H9 (cell line): ENCODE measurements at regions not wholly inside any gene's neighbourhood (a gene's known extent, or its start where the extent isn't known, plus 50 kb on each side); places are given as distances from the start of the nearest gene placed in this dataset.
A peak's percentile ranks its signal among the peaks of the same experiment; 100 is the strongest.

Experiments
- DNase-seq: peaks from one replicate; pipeline ENCODE4 v3.0.0-alpha.2; 2017
- H2AFZ ChIP-seq: one replicate; pipeline ENCODE4 v1.6.1; 2013; ENCODE audit warnings: mild to moderate bottlenecking, low read length, control low read depth, moderate library complexity
- H2AK5ac ChIP-seq: 2 replicates; pipeline ENCODE4 v1.6.1; 2013; ENCODE audit warnings: low read length, control low read depth, mixed read lengths; ENCODE audit not compliant: insufficient read length
- H2BK120ac ChIP-seq: one replicate; pipeline ENCODE4 v1.6.1; 2013; ENCODE audit warnings: low read depth, mild to moderate bottlenecking, low read length, control low read depth, inconsistent platforms; ENCODE audit not compliant: poor library complexity, severe bottlenecking
- H2BK12ac ChIP-seq: 2 replicates; pipeline ENCODE4 v1.6.1; 2013; ENCODE audit warnings: low read length, control low read depth, mixed read lengths, low read depth; ENCODE audit not compliant: insufficient read length
- H2BK15ac ChIP-seq: 2 replicates; pipeline ENCODE4 v1.6.1; 2013; ENCODE audit warnings: low read depth, low read length, control low read depth
- H2BK20ac ChIP-seq: one replicate; pipeline ENCODE4 v1.6.1; 2013; ENCODE audit warnings: low read depth, mild to moderate bottlenecking, low read length, control low read depth, inconsistent platforms; ENCODE audit not compliant: poor library complexity, severe bottlenecking
- H2BK5ac ChIP-seq: 2 replicates; pipeline ENCODE4 v1.6.1; 2013; ENCODE audit warnings: low read length, control low read depth, mixed read lengths; ENCODE audit not compliant: insufficient read length
- H3K14ac ChIP-seq: 2 replicates; pipeline ENCODE4 v1.6.1; 2013; ENCODE audit warnings: low read length, control low read depth; ENCODE audit not compliant: insufficient read depth
- H3K18ac ChIP-seq: 2 replicates; pipeline ENCODE4 v1.6.1; 2013; ENCODE audit warnings: low read depth, mild to moderate bottlenecking, mixed read lengths, low read length, control low read depth; ENCODE audit not compliant: insufficient read length
- H3K23ac ChIP-seq: 2 replicates; pipeline ENCODE4 v1.6.1; 2013; ENCODE audit warnings: low read length, control low read depth, mixed read lengths, low read depth; ENCODE audit not compliant: insufficient read length
- H3K23me2 ChIP-seq: 2 replicates; pipeline ENCODE4 v1.6.1; 2013; ENCODE audit warnings: low read depth, mild to moderate bottlenecking, mixed read lengths, low read length, control low read depth; ENCODE audit not compliant: insufficient read length, poor library complexity, severe bottlenecking
- H3K27ac ChIP-seq: 2 replicates; pipeline ENCODE4 v1.5.1; 2013; ENCODE audit warnings: low read length, control low read depth, mixed read lengths, low read depth; ENCODE audit not compliant: insufficient read length
- H3K27me3 ChIP-seq: 2 replicates; pipeline ENCODE4 v1.6.1; 2013; ENCODE audit warnings: low read length, control low read depth, inconsistent platforms; ENCODE audit not compliant: insufficient read depth
- H3K4ac ChIP-seq: 2 replicates; pipeline ENCODE4 v1.6.1; 2013; ENCODE audit warnings: low read depth, mild to moderate bottlenecking, control low read depth, inconsistent platforms, low read length, moderate library complexity
- H3K4me1 ChIP-seq: 2 replicates; pipeline ENCODE4 v1.6.1; 2013; ENCODE audit warnings: low read length, control low read depth, inconsistent platforms; ENCODE audit not compliant: insufficient read depth
- H3K4me2 ChIP-seq: 2 replicates; pipeline ENCODE4 v1.6.1; 2013; ENCODE audit warnings: low read length, control low read depth, mixed read lengths; ENCODE audit not compliant: insufficient read length, insufficient read depth
- H3K56ac ChIP-seq: 2 replicates; pipeline ENCODE4 v1.6.1; 2013; ENCODE audit warnings: low read depth, mild to moderate bottlenecking, mixed read lengths, low read length, control low read depth; ENCODE audit not compliant: insufficient read length
- H3K79me1 ChIP-seq: 2 replicates; pipeline ENCODE4 v1.6.1; 2013; ENCODE audit warnings: low read depth, mild to moderate bottlenecking, moderate library complexity, low read length, control low read depth, inconsistent platforms; ENCODE audit not compliant: insufficient read depth, poor library complexity, severe bottlenecking
- H3K79me2 ChIP-seq: 2 replicates; pipeline ENCODE4 v1.6.1; 2013; ENCODE audit warnings: low read length, control low read depth, inconsistent platforms; ENCODE audit not compliant: insufficient read depth
- H3K9ac ChIP-seq: 2 replicates; pipeline ENCODE4 v1.6.1; 2013; ENCODE audit warnings: low read length, control low read depth, mixed read lengths; ENCODE audit not compliant: insufficient read length; ENCODE audit errors: extremely low read depth
- H3K9me3 ChIP-seq: one replicate; pipeline ENCODE4 v1.6.1; 2013; ENCODE audit warnings: low read depth, low read length, inconsistent platforms; ENCODE audit not compliant: control insufficient read depth
- H3T11ph ChIP-seq: one replicate; pipeline ENCODE4 v1.6.1; 2013; ENCODE audit warnings: mild to moderate bottlenecking, low read length, control low read depth, inconsistent platforms
- H4K20me1 ChIP-seq: one replicate; pipeline ENCODE4 v1.6.1; 2013; ENCODE audit not compliant: control insufficient read depth, insufficient read length, insufficient read depth
- H4K5ac ChIP-seq: 2 replicates; pipeline ENCODE4 v1.6.1; 2013; ENCODE audit warnings: low read depth, mild to moderate bottlenecking, mixed read lengths, low read length, control low read depth; ENCODE audit not compliant: insufficient read length
- H4K8ac ChIP-seq: replicated peaks from 2 replicates; pipeline ENCODE4 v1.6.1; 2013; ENCODE audit warnings: low read length, control low read depth, mixed read lengths, low read depth; ENCODE audit not compliant: insufficient read length
- H4K91ac ChIP-seq: 2 replicates; pipeline ENCODE4 v1.6.1; 2013; ENCODE audit warnings: low read depth, mild to moderate bottlenecking, moderate library complexity, mixed read lengths, low read length, control low read depth; ENCODE audit not compliant: insufficient read length
- H3K27ac Mint-ChIP-seq, 3 experiments: 2 replicates in 2 of 3; 3 replicates in 1 of 3; pipeline ENCODE4 v1.8.0; 2020 to 2021; ENCODE audit warnings: mixed read lengths in 3 of 3, mild to moderate bottlenecking in 1 of 3, moderate library complexity in 1 of 3
- H3K27me3 Mint-ChIP-seq: 2 replicates; pipeline ENCODE4 v1.8.0; 2021; ENCODE audit warnings: low read depth, mild to moderate bottlenecking, moderate library complexity, mixed read lengths
- H3K36me3 Mint-ChIP-seq, 3 experiments: 2 replicates in 2 of 3; 3 replicates in 1 of 3; pipeline ENCODE4 v1.8.0; 2020 to 2021; ENCODE audit warnings: low read depth in 3 of 3, mixed read lengths in 3 of 3; ENCODE audit not compliant: insufficient read depth in 1 of 3
- H3K4me1 Mint-ChIP-seq, 2 experiments: 2 replicates each; pipeline ENCODE4 v1.8.0; 2020; ENCODE audit warnings: mixed read lengths in 2 of 2
- H3K4me3 Mint-ChIP-seq, 2 experiments: 2 replicates in 1 of 2; 3 replicates in 1 of 2; pipeline ENCODE4 v1.8.0; 2020 to 2021; ENCODE audit warnings: mild to moderate bottlenecking in 2 of 2, mixed read lengths in 2 of 2, moderate library complexity in 1 of 2
- H3K9me3 Mint-ChIP-seq, 2 experiments: 2 replicates in 1 of 2; 3 replicates in 1 of 2; pipeline ENCODE4 v1.8.0; 2020; ENCODE audit warnings: mild to moderate bottlenecking in 2 of 2, mixed read lengths in 2 of 2, moderate library complexity in 1 of 2
- CTCF ChIP-seq: fragments of 200-600 bp; sonication (generic); conservative IDR thresholded peaks from 3 replicates; pipeline ENCODE4 v1.8.0; 2021; ENCODE audit warnings: antibody characterized with exemption, mild to moderate bottlenecking
- WGBS: extraction: QIAGEN DNeasy Blood & Tissue Kit; methylation state at CpG from one replicate; pipeline ENCODE4 v1.1.7; 2013; ENCODE audit warnings: missing lambda C conversion rate, low lambda C conversion rate, mixed read lengths; ENCODE audit not compliant: insufficient read length; ENCODE audit errors: extremely low coverage; 5-methylcytosine and 5-hydroxymethylcytosine counted together

DNA sequence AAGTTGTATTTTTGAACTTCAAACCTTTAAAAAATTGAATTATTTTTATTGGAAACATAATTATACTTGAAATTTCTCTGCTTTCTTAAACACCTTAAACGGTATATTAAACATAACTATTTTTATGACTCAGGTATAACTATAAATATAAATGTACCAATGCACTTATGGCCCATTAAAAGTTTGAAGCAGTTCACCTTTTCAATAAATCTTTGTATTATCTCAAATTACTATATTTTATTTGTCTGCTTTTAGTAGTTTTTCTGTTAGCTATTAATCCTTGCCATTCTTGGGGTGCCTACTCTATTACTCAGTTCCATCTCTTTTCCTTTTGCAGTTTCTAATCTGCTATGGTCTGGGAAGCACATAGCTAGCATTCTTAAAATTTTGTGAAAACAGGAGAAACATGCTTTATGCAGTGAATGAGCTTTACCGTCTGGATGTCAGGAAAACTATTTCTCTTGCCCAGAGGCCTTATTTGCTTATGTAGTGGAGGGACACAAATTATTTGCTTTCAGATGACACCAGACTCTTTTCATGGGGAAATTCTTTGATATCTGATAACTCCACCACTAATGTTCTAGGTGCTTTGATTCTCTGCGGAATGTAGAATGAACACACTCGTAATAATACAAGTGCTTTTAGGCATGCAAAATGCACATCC, 378.9 kb upstream of the CITED2 start:
- H4K91ac ChIP-seq = no peak overlapping the region
- no peaks in the 10 kb centered on the region for H3K4me1 ChIP-seq
- H3K4me2 ChIP-seq = no peak overlapping the region
- H4K20me1 ChIP-seq = no peaks in the 10 kb centered on the region
- H3K4ac ChIP-seq = no peak overlapping the region
- H2BK15ac ChIP-seq = no peak overlapping the region
- Mint-ChIP-seq H3K4me1 (peaks cover 6 to 7% of the 10 kb centered on the region in 2 experiments), H3K27ac (peak overlapping the region in 2 of 3 experiments; percentile 27 to 66; a peak in 4 of 7 replicates), H3K36me3 (no peaks in the 10 kb centered on the region), H3K4me3 (no peak overlapping the region), H3K9me3 (no peaks in the 10 kb centered on the region), H3K27me3 (no peaks in the 10 kb centered on the region)
- no peak overlapping the region for H4K8ac ChIP-seq
- no peak overlapping the region for H3T11ph ChIP-seq
- DNase-seq = no peak
- H2AK5ac ChIP-seq = no peak overlapping the region
- no peak overlapping the region for H4K5ac ChIP-seq
- H3K23ac ChIP-seq = no peak overlapping the region
- TF ChIP-seq CTCF = no peak
- no peak overlapping the region for H2BK12ac ChIP-seq
- H3K79me1 ChIP-seq = no peaks in the 10 kb centered on the region
- H2BK20ac ChIP-seq = no peak overlapping the region
- H3K9me3 ChIP-seq = no peaks in the 10 kb centered on the region
- H3K27me3 ChIP-seq = no peaks in the 10 kb centered on the region
- no peak overlapping the region for H2BK5ac ChIP-seq
- H3K27ac ChIP-seq = no peak overlapping the region
- H3K14ac ChIP-seq = no peak overlapping the region
- H3K79me2 ChIP-seq = no peaks in the 10 kb centered on the region
- no peaks in the 10 kb centered on the region for H3K23me2 ChIP-seq
- no peak overlapping the region for H3K18ac ChIP-seq
- no peak overlapping the region for H2AFZ ChIP-seq
- H3K9ac ChIP-seq = no peak overlapping the region
- H2BK120ac ChIP-seq = no peak overlapping the region
- H3K56ac ChIP-seq = no peak overlapping the region
- no CpG with 5 or more reads among the region's 4 CpGs for WGBS
